ENCODE measurements at regions not wholly inside any gene's neighbourhood (a gene's known extent, or its start where the extent isn't known, plus 50 kb on each side); places are given as distances from the start of the nearest gene placed in this dataset.

GRCh38 chr2:183575481-183575880 is 451.2 kb downstream of the NUP35 start:
- DNase-seq (ENCODE audit: low spot score) (no peak), ATAC-seq (no peak)
- intact Hi-C loops (cut with DNase I): no loop called here

- ATAC-seq: no peak
- no peak for DNase-seq (ENCODE audit: low spot score)
- intact Hi-C loops (cut with DNase I): no loop called here
Observed at GRCh38 chr2:183579686-183580085, 455.4 kb downstream of the NUP35 start.

DNA sequence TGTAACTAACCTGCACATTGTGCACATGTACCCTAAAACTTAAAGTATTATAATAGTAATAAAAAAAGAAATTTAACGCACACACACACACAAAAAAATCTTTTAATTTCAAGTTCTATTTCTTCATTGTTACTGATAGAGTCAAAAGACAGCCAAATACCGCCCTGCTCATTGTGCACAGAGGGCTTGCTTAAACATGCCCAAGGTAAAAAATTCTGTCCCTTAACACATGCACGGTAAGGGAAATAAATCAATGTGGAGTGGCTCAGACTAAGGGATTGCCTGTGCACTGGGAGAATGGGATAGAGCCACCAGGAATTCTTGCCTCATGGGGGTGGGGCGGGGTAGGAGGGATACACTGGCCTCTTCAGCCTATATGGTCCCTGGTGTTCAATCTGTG is 468.0 kb downstream of the NUP35 start:
- DNase-seq (ENCODE audit: low spot score): no peak
- ATAC-seq: no peak
- intact Hi-C loops (cut with DNase I): no loop called here

GRCh38 chr2:183594150-183594549 is 469.9 kb downstream of the NUP35 start:
- intact Hi-C loops (cut with DNase I): no loop called here
- DNase-seq (ENCODE audit: low spot score): no peak
- ATAC-seq: no peak

- no peak for DNase-seq (ENCODE audit: low spot score)
- intact Hi-C loops (cut with DNase I): no loop called here
- no peak for ATAC-seq
Observed at GRCh38 chr2:183597841-183598240, 473.6 kb downstream of the NUP35 start.

DNA sequence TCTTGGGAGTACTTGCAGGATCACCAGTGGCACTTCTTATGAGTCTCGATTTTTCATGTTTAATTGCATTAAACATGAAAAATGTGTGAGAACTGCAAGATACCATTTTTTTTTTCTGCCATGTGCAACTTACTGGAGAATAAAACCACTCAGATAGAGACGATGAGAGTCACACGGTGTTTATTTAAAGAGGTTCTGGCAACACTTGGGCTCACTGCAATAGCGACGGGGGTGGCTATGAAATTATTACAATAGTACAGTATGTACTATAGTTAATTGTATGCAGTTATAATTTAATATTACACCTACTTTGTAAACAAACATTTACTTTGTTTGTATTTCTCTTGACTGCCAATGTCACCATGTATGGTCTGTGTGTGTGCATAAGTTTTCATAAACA is 479.8 kb downstream of the NUP35 start:
- intact Hi-C loops (cut with DNase I): no loop called here
- DNase-seq (ENCODE audit: low spot score) (no peak), ATAC-seq (no peak)

- ATAC-seq: no peak
- no peak for DNase-seq (ENCODE audit: low spot score)
- intact Hi-C loops (cut with DNase I): no loop called here
Observed at GRCh38 chr2:183605440-183605839, 481.2 kb downstream of the NUP35 start.

DNA sequence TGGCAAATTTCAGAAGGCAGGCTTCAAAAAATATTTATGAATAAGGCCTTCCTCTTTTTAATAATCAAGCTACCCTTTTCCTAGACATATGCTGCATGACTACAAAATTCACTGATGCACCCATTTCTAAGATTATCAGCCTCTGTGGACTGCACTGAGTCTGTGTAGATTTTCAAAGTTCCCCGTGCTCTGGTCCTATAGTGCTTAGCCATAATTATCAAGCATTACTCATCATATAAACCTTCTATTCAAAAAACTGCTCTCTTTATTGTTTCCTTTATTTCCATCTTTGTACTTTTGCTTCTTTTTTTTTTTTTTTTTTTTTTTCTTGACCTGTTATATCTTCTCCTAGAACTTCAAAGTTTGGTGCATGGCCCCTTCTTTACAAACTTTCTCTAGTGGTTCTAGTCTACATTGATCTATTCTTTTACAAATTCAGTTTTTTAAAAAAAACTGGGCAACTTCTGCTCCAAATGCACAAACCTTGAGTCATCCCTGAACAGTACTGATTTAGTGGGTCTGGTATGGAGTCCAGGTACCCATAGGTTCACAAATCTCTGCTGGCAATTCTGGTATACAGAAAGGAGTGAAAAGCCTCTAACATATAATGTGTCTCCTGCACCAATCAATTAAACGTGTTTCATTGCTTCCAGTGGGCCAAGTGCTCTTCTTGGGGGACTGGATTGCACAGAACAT is 481.9 kb downstream of the NUP35 start:
- DNase-seq (ENCODE audit: low spot score): no peak
- intact Hi-C loops (cut with DNase I): no loop called here
- no peak for ATAC-seq

- DNase-seq (ENCODE audit: low spot score) (no peak), ATAC-seq (no peak)
- intact Hi-C loops (cut with DNase I): no loop called here
Observed at GRCh38 chr2:183606718-183607085, 482.5 kb downstream of the NUP35 start.

DNA sequence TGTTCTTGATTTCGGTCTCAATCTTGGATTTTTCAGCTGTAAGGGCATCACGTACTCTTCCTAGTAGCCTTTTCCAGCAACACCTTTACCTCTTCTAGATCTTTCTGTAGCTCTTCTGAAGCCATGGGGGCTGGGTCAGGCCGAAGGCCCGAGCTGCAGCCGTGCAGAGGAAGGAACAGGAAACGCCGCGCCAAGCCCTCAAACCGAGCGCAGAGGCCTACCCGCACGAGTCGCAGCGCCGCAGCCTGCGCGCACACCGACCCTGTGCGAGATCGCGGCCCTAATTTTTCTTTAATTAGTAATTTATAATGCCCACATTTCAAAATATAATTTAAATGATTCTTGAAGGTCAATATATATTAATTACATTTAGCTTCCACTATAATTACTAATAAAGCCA is 483.8 kb downstream of the NUP35 start:
- DNase-seq (ENCODE audit: low spot score) (no peak), ATAC-seq (no peak)
- intact Hi-C loops (cut with DNase I): no loop called here

- DNase-seq (ENCODE audit: low spot score) (no peak), ATAC-seq (no peak)
- intact Hi-C loops (cut with DNase I): no loop called here
Observed at GRCh38 chr2:183608747-183609146, 484.5 kb downstream of the NUP35 start.

- ATAC-seq: no peak
- intact Hi-C loops (cut with DNase I): no loop called here
- DNase-seq (ENCODE audit: low spot score): no peak
Observed at GRCh38 chr2:183610724-183611123, 486.5 kb downstream of the NUP35 start.

- no peak for DNase-seq (ENCODE audit: low spot score)
- ATAC-seq: peak; percentile 34
- intact Hi-C loops (cut with DNase I): no loop called here
Observed at GRCh38 chr2:183614799-183615435, 490.7 kb downstream of the NUP35 start.

DNA sequence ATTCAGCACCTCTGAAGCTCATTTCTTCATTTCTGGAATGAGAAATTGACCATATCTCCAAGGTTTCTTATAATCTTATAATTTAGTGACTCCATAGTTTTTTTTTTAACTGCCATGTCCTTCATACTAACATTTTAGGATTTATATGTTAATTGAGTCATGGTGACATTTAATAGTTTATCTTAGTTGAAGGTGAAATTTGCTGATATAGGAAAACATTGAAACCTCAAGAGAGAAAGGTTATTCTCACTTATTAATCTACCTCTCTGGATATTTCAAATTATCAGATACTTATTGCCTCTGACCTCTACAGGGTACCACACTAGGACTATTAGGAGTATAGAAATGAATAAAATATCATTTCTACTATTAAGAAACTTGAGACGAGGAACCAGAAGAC is 499.0 kb downstream of the NUP35 start:
- intact Hi-C loops (cut with DNase I): no loop called here
- DNase-seq (ENCODE audit: low spot score): no peak
- ATAC-seq: no peak

- intact Hi-C loops (cut with DNase I): no loop called here
- ATAC-seq (no peak), DNase-seq (ENCODE audit: low spot score) (no peak)
Observed at GRCh38 chr2:183630964-183631363, 506.7 kb downstream of the NUP35 start.

DNA sequence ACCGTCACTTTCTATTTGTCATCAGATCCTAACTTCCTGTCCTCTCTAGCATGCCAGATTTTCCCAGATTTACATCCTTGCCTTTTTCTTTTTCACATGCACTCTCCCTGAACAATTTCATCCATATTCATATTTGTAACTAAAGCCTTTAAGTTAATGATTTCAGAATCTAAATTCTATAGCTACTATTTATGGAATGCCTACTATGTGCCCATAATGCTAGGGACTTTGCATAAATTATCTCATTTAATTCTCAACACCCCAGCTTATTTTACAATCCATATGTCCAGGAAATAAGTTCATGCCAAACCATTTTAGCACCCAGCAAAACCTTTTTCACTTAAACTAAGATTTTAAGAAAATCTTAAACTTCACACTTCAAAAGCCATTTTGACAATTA is 531.9 kb downstream of the NUP35 start:
- intact Hi-C loops (cut with DNase I): no loop called here
- ATAC-seq (no peak), DNase-seq (ENCODE audit: low spot score) (no peak)

GRCh38 chr2:183665425-183665824 is 541.2 kb downstream of the NUP35 start:
- DNase-seq (ENCODE audit: low spot score): no peak
- intact Hi-C loops (cut with DNase I): no loop called here
- no peak for ATAC-seq

DNA sequence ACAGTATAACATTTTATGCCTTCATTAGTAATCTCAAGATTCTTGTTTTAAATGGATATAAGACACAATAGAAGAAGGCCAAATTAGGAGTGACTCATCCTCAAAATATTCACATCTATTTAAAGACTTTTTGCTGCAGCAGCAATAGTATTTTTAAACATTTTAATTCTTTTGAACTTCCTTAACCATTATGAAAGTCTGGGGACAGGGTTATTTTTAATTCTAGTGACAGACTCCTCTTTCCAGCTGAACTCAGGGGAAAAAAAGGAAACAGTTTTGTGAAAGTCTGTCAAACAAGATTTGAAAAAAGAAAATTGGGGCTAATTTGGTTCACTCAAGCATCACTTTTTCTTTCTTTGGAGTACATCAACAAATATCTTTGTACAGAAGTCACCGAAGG is 541.8 kb downstream of the NUP35 start:
- intact Hi-C loops (cut with DNase I): no loop called here
- no peak for ATAC-seq
- no peak for DNase-seq (ENCODE audit: low spot score)

- intact Hi-C loops (cut with DNase I): no loop called here
- ATAC-seq: no peak
- no peak for DNase-seq (ENCODE audit: low spot score)
Observed at GRCh38 chr2:183671233-183671632, 547.0 kb downstream of the NUP35 start.

GRCh38 chr2:183678908-183679307 is 554.7 kb downstream of the NUP35 start:
- no peak for ATAC-seq
- no peak for DNase-seq (ENCODE audit: low spot score)
- intact Hi-C loops (cut with DNase I): no loop called here

DNA sequence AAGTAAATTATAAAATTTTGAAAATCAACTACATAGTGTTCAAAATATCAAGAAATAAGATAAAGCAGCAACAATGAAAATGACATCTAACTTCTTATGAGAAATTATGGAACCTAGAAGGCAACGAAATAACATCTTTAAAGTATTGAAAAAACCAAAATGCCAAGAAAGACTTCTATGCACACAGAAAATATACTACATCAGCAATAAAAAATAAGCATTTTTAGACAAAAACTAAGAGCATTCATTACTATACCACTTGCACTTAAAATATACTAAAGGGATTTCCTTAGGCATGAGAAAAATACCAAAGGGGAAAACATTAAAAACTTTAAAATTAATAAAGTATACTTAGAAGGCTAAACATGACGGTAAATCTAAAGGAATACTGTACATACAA is 556.3 kb downstream of the NUP35 start:
- DNase-seq (ENCODE audit: low spot score) (no peak), ATAC-seq (no peak)
- intact Hi-C loops (cut with DNase I): no loop called here

Measured in sciatic nerve (tissue), 2 donors.